DMS153 treated with DMSO at 0.1 percent for 48 hours (cell line): ENCODE measurements at regions not wholly inside any gene's neighbourhood (a gene's known extent, or its start where the extent isn't known, plus 50 kb on each side); places are given as distances from the start of the nearest gene placed in this dataset.
"Not testable (repeated sequence)": the region's sequence is repeated elsewhere in the genome, so short reads cannot be mapped to it uniquely, and the experiment has no call there.

Source experiments
- DNase-seq: peaks from one replicate; lab custom pipeline; 2025; ENCODE audit not compliant: unreplicated experiment; lab: John Stamatoyannopoulos, UW

DNA sequence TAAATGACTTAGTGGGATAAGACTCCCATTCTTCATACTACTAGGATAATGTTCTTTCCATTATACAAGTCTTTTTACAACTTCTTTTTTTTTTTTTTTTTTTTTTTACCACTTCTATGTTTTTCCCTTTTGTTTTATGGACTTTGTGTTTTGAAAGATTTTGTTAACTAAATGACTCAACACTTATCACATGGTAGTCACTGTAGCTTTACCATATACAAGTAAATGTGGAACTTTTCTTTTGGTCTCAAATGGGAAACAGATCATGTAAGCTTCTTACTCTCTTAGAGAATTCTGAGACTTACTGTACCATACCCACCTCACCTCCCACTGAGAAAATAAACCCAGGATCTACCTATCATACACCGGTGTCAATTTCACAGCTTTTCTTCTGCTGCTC lies 590.3 kb upstream of the CDH2 start:
- DNase-seq: no peak

DNA sequence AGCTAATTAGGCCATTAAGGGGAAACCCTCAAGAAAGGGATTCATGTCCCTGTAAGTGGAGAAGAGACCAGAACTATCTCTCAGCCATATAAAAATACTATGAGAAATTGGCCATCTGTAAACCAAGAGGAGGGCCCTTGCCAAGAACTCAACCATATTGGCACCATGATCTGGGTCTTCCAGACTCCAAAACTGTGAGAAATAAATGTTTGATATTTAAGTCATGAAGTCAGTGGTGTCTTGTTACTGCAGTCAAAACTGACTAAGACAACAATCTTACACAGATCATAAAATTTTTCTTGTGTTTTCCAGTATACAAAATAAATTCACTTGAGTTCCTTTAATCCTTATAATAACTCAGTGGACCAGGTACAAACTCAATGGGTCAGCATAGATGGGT lies 589.8 kb upstream of the CDH2 start:
- no peak for DNase-seq

DNA sequence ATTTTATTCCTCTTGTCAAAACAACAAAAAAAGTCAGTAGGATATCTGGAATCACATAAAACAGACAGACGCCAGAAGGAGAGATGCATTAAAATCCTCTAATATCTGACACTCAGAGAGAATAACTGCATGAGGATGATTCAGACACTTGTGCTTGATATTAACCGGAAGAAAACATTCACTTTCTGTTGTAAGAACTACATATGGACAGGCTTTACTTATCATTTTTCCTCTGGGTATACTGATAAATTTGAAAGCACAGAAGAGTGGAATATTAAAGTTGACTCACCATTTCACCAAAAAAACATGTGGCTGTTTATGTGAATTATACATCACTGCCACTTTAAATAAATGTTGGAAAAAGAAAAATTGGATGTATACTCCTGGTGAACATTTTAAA lies 589.1 kb upstream of the CDH2 start:
- no peak for DNase-seq

DNA sequence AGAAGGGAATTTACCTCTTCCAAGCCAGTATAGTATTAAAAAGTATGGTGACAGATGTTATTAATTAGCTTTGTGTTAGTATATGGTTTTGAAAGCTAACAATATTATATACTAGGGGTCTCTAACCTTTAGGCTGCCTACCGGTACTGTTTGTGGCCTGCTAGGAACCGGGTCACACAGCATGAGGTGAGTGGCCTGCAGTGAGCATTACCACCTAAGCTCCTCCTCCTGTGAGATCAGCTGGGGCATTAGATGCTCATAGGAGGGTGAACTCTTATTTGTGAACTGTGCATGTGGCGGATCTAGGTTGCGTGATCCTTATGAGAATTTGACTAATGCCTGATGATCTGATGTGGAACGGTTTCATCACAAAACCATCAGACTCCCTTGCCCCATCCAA lies 583.4 kb upstream of the CDH2 start:
- no peak for DNase-seq

DNA sequence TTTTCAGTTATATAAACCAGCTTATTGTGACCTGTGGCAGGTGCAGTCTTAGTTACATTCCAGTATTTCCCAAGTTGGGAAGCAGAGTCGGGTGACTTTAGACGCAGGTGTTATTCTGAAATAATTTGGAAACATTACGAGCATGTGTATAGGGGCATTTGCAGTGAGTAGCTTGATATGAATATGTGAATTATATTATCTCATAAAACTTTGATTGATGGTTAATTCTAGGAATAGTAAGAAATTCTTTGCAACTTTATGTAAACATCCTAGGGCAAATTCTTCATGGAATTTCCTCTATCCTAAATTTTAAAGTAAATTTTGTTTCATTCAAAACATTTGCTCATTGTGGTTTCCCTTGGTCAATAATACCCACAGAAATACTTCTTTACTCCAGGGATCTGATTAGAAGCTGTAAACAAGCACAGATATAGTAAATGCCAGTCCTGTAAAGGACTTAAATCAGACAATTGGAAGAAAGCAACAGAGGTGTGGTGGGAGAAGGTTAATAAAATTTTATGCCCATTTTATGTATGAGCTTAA lies 580.6 kb upstream of the CDH2 start:
- no peak for DNase-seq

DNA sequence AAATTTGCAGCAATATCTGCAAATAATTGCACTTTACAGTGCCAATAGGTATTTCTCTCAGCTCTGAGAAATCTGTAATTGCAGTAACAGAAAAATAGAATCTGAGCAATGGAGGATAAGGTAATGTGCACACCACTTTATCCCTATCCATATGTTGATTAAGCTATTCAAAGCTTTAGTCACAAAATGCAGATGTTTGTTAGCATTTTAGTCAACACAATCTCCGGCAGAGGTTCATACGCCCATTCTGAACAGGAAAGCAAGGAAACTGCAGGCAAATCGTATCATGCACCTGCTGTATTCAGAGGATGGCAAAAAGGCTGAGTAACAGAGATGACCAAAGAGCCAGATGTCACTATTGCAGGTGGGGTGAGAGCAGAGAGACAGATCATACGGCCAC lies 566.2 kb upstream of the CDH2 start:
- no peak for DNase-seq

DNA sequence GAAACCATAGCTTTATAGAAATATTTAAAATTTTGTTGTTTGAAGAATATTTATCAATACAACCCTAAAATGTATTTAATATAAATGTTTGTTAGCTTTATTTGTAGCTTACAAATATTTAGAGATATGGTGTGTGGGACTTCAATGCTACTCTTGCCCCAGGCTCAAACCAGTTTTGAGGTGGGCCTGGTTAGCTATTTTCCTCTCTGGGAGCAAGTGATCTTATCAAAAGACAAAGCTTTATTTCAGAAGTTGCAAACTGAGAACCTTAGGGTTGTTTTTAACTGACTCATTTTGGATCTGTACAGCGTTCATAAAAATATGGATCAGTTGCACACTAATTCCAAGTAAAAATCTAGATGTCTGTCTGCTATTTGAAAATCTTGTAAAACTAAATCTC lies 563.6 kb upstream of the CDH2 start:
- no peak for DNase-seq

DNA sequence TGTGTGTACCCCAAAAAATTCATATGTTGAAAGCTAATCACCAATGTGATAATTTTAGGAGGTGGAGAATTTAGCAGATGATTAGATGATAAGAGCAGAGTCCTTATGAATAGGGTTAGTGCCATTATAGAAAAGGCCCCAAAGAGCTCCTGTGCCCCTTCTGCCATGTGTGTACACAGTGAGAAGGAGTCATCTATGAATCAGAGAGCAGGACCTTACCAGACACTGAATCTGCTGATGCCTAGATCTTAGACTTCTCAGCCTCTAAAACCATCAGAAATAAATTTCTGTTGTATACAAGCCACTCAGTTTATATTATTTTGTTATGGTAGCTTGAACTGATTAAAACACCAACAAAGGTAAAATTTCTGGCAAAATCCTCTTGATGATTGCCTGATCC lies 560.0 kb upstream of the CDH2 start:
- no peak for DNase-seq

DNA sequence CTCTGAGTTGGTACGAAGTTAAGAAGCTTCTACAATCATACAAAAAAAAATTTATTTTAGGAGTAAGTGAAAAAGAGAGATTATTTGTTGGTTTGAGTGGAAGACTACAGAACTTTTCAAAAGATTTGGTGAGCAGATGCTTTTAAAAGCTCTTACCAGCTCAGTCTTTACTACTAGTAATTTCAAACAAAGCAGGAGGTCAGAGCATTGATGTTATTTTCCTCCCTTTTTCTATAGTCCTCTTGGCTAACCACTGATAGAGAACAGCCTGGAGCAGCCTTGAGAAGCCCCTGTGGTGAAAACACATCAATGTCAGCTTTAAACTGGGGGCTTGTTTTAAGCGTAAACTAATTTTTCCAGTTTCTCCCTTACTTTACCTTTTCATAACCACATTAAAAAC lies 559.3 kb upstream of the CDH2 start:
- DNase-seq: no peak

DNA sequence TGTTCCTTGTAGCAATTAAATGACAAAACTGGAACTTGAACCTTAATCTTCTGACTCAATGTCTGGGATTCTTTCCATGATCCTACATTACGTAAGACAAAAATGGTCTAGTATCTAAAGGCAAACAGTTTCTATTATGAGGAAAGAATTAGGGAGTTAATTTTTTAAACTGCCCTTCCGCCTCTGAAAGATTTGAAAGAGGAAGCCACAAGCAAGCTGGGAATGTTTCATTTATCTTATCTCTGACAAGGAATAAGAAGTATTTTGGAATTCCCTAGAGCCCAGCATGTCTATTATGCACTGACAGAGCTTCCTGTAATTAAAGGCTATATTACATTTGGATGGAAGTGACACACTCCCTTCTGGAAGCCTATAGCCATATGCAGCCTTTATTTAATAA lies 558.8 kb upstream of the CDH2 start:
- DNase-seq: no peak

DNA sequence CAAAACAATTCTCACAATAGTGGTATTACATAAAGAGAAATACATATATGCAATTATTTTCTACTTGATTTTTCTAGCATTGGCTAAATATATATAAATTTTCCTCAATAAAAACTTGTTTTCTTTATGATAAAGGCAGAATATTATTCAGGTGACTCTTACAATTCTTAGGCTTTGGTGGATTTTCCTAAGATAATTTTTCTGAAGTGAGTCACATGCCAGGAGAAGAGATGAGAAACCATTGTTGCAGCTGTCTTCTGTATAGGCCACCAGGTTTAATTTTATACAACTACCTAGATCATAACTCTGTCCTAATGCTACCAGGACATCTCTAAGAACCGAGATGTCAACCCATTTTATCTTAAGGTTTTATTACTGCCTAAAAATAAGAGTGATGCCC lies 552.4 kb upstream of the CDH2 start:
- no peak for DNase-seq

DNA sequence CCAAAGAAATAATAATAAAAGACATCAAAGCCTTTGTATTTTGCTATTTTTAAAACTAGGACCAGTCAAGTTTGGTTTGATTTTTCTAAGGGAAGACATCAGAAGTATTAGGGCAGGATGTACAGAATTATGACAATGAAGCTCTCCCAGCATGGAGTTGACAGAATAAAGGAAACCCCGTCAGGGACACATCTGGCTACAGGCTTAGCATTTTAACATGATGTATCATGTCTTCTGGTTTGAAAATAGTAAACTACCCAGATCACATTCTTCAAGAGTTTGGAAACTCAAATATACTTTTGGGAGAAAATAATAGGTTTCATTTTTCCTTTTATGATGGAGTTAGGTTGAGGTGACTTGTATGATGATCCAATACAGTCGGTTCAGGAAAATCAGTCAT lies 552.0 kb upstream of the CDH2 start:
- no peak for DNase-seq

DNA sequence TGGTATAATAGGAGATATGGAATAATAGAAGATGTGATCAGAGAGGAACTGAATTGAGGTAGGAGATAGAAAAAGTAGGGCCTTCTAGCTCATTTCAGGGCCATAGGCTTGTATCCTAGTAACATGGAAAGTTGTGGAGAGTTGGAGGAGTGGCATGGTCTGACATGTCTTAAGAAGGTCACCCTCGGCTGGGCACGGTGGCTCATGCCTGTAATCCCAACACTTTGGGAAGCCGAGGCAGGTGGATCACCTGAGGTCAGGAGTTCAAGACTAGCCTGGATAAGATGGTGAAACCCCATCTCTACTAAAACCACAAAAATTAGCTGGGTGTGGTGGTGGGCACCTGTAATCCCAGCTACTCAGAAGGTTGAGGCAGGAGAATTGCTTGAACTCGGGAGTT lies 550.3 kb upstream of the CDH2 start:
- not testable (repeated sequence) for DNase-seq

DNA sequence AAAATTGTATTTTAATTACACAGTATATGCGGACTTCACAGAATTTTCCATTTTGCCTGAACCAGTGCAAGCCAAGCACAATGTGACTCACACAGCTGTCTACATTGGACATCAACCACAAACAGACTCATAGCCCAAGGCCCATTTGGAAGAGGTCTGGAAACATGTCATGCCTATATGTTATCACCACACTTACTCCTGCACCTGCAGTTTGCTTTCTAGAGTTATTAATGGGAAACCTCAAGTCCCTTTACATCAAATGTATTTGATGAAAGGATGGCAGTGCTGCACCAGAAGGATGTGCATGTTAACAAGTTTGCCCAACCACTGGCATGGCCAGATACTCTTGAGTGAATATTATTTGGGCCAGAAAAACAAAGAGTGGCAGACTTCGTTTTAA lies 548.9 kb upstream of the CDH2 start:
- no peak for DNase-seq

DNA sequence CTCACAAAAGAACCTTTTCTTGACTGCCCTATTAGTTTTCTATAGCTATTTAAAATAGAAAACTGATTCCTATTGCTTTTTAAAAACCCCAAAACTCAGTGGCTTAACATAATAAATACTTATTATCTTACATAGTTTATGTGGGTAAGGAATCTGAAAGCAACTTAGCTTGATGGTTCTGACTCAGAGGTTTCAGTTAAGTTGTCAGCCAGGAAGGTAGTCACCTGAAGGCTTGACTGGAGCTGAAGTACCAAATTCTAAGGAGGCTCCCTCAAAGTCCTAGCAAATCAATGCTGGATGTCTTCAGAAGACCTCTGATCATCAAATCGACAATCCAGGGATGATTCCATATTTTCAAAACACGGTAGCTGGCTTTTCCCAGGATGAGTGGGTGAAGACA lies 546.6 kb upstream of the CDH2 start:
- no peak for DNase-seq

DNA sequence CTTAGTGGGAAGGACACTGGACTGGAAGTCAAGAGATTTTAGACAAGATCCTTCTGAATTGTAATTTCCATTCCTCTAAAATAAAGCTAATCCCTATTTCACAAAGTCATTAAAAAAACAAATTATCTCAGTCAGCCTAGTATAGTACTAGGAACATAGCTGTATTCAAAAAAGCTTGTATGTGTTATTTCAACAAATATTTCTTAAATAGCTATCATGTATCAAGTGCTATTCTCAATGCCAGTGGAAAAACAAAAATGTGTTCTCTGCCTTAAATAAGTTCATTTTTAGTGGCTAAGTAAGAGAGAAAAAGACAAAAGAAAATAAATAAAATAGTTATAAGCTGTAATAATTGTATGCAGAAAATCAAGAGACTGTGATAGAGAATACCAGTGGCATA lies 541.8 kb upstream of the CDH2 start:
- no peak for DNase-seq

DNA sequence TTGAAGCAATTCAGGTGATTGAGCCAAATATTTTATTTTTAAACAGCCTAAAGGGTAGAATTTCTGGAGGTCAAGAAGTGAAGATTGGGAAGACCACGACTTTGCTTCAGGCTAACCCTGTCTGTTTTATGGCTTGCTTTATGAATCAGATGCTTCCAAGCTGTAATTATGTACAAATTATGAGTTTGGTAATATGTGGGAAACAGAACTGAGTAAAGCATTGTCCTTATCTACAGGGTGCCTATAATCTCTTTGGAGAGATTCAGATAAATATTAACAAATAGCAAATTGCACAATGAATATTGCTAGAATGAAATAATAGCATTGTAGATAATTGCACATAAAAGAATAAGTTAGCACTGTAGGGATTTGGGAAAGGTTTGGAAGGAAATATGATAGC lies 539.4 kb upstream of the CDH2 start:
- no peak for DNase-seq

DNA sequence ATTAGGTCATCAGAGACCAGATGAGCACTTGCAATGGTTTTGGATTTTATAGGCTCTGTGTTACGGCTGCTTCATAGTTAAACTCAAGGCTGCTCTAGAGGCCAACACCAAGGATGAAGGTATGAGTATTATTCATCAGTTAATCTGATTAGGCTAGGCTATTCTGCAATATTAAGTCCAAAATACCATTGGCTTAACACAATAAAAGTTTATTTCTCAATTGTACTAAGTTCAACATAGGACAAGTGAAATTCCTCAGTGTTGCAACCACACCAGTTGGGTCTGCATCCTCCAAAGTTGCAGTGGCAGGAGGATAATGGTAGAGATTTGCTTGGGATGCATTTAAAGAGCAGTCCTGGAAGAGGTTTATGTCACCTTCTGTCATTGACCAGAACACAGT lies 538.3 kb upstream of the CDH2 start:
- DNase-seq: no peak

DNA sequence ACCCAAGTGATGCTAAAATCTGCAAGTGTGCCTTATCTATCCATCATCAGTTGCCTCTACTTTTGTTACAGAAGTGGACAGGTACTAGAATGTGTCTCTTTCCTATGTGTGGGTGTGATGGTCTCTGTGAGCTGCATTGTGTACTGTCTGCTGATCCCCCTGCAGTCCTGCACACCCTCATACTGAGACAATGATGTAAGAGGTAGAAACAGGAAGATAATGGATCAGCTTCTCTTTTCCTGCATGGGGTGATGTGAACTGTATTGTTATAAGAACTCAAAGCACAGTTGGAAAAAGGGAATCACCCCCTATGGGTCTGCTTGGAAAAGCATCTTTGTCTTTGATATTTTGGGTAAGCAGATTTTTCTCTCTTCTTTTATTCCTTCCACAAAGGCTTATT lies 537.6 kb upstream of the CDH2 start:
- DNase-seq: no peak

DNA sequence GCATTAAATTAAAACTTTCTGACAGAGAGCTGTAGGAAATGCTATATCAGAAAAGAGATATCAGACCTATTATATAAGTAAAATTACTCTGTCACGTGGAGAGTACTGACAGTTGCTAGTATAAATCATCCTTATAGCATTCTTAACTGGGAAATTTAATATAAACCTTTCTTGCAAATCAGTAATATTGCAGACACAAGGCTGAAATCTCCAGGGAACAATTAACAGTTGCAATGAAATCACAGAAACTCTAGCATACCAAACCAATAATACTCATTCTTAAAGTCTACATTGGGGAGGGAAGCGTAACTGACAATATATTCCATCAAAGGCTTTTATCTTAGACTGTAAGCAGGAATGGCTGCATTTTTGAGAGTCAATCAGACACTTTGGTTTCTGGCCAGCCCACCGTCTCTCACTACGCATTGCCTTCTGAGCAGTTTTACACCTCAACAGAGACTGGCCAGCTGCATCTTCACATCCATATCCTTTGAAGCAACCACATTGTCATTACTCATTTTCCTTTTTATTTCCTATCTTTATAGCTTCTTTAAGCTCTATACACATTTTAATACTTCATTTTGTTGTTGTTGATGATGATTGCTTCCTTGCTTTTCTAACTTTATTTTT lies 536.0 kb upstream of the CDH2 start:
- no peak for DNase-seq

DNA sequence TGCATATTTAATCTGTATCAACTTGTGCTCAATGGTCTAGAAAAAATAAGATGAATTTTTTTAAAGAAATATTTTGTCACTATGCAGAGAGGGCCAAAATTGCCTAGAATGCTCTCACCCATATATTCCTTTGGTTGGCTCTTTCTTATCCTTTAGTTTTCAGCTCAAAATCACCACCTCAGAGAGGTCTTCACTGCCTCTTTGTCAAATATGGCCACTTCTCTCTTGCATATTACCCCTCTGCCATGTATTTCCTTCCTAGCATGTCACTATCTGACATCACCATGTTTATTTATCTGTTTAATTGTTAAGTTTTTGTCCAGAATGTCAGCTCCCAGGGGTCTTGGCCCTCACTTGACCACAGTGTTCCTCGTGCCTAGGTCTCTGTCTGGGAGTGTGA lies 535.2 kb upstream of the CDH2 start:
- no peak for DNase-seq

DNA sequence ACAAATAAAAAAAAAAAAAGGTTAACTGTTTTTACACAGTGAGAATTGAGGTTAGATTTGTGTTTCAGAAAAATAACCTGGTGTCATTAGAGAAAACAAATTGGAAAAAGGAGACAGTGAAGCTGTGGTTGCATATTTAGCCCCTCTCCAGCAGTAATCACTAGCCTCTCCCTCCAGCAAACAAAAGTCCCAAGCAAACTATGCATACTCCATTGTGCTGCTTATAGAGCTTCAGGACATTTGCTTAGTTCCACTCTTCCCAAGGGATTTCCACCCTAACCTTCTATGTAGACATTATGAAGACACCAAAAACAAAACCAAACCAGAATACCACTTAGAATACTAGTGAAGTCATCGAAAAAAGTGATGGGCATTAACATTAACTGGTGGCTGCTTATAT lies 534.2 kb upstream of the CDH2 start:
- DNase-seq: no peak

DNA sequence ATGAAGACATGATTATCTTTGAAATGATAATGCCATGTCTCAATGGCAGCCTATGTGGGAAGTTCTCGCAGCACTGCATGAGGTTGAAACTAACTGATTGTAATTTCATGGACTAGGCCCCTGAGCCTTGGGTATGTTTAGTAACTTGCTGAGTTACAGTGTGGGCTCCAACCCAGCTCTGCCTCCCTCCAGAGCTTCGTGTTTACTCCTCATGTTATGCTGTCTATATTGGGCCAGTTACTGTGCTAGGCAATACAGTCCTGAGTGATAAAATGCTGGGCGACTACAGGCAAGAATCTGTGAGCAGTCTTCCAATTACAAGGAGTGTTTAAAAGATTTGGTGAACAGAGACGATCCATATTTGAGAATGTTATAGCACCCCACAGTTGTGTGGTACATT lies 530.1 kb upstream of the CDH2 start:
- DNase-seq: no peak

DNA sequence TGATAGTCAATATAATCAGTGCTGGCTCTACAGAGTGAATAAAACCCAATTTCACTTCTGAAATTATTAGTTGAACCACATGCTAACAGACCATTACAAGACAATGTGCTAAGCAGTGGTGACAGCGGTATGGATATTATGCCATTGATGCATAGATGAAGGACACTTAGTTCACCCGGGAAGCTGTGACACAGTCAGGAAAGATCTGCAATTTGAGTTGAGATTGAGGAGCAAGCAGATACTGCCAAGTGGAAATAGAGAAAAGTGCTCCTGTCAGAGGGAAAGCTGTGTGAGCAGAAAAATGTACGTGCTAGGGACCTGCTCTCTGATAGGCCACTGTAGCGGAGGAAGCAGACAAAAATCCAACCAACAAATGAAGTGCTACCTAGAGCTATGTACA lies 529.5 kb upstream of the CDH2 start:
- no peak for DNase-seq
